K562 (cell line): ENCODE measurements at regions not wholly inside any gene's neighbourhood (a gene's known extent, or its start where the extent isn't known, plus 50 kb on each side); places are given as distances from the start of the nearest gene placed in this dataset. TPM values are rescaled to one million over a fixed set of nuclear protein-coding genes. Genes with fewer than 3 reads are reported as not detected.

Experiments
- small RNA-seq: library from RNA; depleted of rRNA; stranded (forward); fragments of <200 nt; gene quantifications from one replicate; pipeline ENCODE3, GENCODE V24; 2014

Small RNA genes lying in the stretch of these regions (small RNA-seq; reads per million reads assigned to genes)
- gene RNU6-815P, result not detected
- gene RNU6-822P, result not detected
